Vagina (tissue), 2 donors: ENCODE measurements at regions not wholly inside any gene's neighbourhood (a gene's known extent, or its start where the extent isn't known, plus 50 kb on each side); places are given as distances from the start of the nearest gene placed in this dataset.

Experiments
- POLR2A ChIP-seq, 2 donors: fragments of 450-650 bp; IDR thresholded peaks; one replicate each; pipeline ENCODE4 v1.6.1; 2017; ENCODE audit warnings: antibody characterized with exemption in 2 of 2, mild to moderate bottlenecking in 2 of 2, moderate library complexity in 2 of 2
- POLR2AphosphoS5 ChIP-seq, 2 donors: sonication (generic); formaldehyde crosslinking; IDR thresholded peaks; one replicate each; pipeline ENCODE4 v1.9.0; 2017; ENCODE audit warnings: antibody characterized with exemption in 2 of 2, mild to moderate bottlenecking in 2 of 2, low read depth in 1 of 2; ENCODE audit not compliant: insufficient read depth in 1 of 2

DNA sequence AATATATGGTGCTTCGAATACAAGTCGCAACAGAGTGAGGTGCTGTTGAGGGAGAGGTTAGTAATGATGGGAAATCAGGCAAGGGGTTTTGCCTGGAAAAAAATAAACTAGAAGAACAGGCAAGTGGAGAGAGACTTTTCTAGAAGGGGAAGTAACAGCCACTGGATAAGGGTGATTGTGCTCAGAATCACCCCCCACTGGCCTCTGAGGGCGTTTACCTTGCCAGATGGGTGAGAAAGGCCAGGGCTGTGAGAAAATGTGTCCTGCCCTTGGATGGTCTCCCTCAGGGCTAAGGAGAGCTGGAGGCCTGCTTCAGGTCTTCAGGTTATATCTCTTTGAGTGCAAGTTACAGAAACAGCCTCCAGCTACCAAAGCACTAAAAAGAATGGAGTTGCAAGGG, 151.8 kb downstream of the MEX3B start:
- no peak for TF ChIP-seq POLR2A (IDR thresholded peaks at IDR 0.05)
- no peak for TF ChIP-seq POLR2AphosphoS5 (IDR thresholded peaks at IDR 0.05; ENCODE audit: insufficient read depth in 1 of 2, low read depth in 1 of 2)
